ENCODE measurements at regions not wholly inside any gene's neighbourhood (a gene's known extent, or its start where the extent isn't known, plus 50 kb on each side); places are given as distances from the start of the nearest gene placed in this dataset.

GRCh38 chr11:109001585-109001984 is 336.7 kb downstream of the DDX10 start:
- TF ChIP-seq CTCF (IDR thresholded peaks at IDR 0.05): no peak
- TF ChIP-seq EP300 (IDR thresholded peaks at IDR 0.05): no peak
- TF ChIP-seq POLR2AphosphoS5 (IDR thresholded peaks at IDR 0.05): no peak
- TF ChIP-seq POLR2A (IDR thresholded peaks at IDR 0.05): no peak

Measured in gastroesophageal sphincter (tissue), 3 donors.